HG03139 (cell line): ENCODE measurements at regions not wholly inside any gene's neighbourhood (a gene's known extent, or its start where the extent isn't known, plus 50 kb on each side); places are given as distances from the start of the nearest gene placed in this dataset.

Experiments
- ATAC-seq: cut with Tn5 transposase; IDR thresholded peaks from one replicate; pipeline ENCODE4 v1.9.1; 2021; ENCODE audit not compliant: unreplicated experiment

DNA sequence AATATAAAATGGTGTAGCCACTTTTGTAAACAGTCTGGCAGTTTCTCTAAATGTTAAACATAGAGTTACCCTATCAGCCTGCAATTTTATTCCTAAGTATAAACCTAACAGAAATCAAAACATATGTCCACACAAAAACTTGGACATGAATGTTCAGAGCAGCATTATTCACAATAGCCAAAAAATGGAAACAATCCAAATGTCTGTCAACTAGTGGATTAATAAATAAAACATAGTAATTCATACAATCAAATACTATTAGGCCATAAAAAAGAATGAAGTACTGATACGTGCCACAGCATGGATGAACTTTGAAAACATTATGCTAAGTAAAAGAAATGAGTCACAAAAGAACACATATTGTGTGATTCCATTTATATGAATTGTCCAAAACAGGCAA, 196.5 kb downstream of the NUAK1 start:
- ATAC-seq, result no peak

DNA sequence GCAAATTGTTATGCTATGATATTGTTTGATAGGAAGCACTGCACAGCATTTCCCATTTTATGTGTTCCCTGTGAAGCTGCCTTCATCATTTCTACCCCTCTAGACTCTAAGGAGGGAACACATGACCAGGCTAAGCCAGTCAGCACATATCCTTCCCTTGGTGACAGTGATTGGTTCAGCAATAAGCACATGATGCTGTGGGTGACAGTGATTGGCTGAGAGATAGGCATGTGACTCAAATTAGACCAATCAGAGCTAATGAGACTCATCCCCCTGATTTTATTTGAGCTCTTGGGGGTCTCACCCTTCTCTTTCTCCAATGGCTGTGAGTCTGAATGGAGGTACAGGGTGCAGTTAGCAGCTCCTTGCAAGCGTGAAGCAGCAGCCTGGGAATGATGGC, 195.2 kb downstream of the NUAK1 start:
- ATAC-seq, result no peak

DNA sequence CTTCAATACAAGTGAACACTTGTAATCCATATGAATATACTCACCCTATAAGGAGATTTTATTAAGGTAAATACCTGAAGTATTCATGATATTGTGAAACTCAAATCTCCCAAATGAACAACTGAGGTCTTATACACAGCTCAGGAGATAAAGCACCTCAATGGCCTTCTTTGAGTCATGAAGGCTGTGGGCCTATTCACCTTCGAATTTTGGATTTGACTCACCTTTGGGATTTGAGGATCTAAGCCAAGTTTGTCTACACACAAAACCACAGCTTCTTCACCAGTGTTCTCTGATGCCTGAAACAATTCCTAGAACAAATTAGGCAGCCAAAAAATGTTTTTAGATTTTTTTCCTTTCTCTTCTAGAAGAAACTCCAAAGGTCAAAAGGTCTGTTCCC, 194.1 kb downstream of the NUAK1 start:
- no peak for ATAC-seq

DNA sequence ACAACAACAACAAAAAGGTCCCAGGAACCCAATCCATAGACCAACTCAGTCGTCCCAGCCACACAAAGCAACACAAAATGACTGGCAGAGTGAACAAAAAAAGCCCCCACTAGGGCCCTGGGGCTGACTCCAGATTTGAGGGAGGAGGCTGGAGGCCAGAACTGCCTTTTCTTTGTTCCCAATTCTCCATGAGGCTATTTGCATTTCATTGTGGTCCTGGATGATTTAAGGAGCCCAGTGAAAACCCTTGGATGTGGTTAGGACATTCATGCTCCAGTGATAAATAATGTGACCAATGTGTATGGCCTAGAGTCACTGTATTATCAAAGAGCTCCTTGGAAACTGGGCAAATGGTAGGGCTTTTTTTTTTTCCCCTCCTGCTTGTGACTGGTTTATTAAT, 192.9 kb downstream of the NUAK1 start:
- ATAC-seq, result no peak

DNA sequence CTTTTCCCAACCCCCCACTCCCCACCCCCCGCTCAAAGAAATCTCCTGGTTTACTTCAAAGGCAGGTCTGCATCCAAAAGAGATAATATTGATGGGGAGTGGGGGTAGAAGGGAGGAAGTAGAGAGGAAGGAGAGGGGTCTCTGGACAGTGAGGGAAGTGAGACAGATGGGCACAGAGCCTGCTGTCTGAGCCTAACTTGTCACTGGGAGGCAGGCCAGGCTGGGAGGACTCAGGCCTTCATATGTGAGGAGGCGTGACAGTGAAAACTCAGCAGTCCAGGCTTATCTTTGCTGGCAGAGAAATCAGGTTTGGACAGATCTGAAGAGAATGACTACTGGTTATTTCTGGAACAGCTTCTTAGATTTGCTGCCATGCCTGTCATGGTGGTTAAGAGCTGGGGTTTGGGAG, 192.3 kb downstream of the NUAK1 start:
- ATAC-seq, result no peak

DNA sequence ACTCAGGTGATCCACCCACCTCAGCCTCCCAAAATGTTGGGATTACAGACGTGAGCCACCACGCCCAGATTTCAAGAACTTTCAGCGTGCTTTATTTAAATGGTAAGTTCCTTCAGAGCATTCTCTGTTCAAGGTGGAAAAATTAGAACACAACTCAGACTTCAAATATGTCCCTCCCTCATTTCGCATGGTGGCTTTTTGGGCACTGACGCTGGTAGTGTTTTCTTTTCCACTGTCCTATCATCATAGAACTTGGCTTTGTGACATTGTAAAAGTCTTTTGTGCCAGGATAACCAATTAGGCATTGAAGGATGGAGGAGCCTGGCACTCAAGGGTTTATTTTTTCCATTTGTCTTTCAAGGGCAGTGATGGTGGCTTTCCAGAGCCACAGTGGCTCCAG, 190.8 kb downstream of the NUAK1 start:
- no peak for ATAC-seq

DNA sequence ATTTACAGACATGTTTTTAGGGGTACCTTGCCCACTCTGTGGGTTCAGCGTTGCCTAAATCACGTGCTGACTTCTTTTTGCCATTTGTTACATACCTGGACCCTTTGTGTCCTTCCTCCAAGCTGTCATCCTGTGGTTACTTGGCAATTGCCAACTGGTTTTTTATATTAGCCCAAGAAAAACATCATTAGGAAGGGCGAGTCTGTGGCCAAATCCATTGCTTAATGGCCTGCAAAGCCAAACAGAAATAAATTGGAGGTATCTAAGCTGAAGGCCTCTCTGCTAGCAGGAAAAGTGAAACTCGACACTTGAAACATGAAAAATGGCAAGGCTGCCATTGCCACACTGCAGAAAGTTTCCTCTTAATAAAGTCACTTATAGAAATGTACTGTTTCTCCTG, 190.4 kb downstream of the NUAK1 start:
- no peak for ATAC-seq

DNA sequence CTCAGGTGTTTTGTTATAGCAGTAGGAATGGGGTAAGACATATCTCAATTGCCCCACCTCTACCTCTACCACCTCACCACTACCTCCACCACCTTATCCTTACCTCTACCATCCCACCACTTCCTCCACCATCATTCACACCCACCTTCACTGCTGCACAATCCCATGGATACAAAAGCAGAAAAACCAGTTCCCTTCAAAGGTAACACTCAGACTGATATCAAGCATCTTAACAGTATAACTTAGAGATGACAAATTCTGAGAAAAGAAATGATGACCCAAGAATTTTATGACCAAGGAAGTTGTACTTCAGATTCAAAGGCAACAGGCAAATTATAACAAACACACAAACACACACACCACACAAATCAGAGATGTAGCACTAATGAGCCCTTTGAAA, 189.4 kb downstream of the NUAK1 start:
- no peak for ATAC-seq

DNA sequence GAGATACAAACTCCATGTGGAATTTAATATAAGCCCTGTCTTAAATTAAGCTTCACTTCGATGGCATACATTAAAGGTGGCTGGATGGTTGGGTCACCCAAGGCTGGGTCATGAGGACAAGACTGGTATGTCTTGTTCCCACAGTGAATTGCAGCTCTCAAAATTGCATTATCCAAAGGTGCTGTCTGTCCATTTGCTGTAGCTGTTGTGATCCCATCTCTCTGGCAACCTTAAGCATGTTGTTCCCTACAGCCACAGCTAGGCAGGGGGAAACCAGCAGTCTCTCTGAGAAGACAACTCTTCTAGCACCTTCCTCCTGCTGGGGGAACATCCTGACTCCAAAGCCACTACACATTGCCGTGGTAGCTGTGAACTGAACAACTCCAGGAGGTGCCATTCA, 187.0 kb downstream of the NUAK1 start:
- no peak for ATAC-seq

DNA sequence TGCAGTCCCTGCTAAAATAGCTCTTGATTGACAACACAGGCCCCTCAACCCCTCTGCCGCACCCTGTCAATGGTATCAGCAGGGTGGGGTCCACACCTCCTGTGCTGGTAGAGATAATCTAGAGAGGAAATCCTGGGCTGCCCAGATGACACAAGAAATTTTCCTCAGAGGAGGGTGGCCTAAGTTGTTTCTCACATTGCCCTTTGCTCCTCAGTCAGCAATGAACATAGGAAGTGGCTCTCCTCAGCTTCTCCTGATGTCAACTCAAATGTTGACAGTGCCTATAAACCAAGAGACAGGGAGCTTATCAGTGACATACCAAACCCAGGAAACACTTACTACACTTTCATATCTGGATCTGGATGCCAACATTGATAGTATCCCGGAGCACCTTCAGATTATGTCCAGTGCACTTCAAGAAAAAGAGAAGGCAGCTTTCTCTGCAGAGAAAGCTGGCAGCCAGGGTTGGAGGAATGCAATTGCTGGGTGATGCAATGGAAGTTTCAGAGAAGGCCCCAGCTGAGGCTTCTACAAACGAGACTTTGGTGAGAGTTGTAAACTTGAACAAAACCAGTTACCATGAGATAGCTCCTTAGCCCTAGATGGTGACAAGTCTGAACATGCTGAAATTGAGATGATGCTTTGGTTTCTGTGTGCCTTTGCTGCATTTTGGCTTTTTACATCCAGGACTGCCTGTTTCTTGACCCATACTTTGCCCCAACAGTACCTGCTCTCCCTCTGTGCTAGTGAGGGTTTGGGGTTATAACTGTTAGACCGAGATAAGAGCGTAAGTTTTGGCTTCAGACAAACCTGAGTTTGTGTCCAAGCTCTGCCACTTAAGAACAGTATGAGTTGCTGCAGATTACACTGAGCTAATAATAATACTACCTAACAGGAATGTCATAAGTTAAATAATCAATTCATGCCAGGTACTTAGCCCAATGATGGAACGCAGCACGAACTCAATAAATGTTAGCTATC, 183.5 kb downstream of the NUAK1 start:
- no peak for ATAC-seq

DNA sequence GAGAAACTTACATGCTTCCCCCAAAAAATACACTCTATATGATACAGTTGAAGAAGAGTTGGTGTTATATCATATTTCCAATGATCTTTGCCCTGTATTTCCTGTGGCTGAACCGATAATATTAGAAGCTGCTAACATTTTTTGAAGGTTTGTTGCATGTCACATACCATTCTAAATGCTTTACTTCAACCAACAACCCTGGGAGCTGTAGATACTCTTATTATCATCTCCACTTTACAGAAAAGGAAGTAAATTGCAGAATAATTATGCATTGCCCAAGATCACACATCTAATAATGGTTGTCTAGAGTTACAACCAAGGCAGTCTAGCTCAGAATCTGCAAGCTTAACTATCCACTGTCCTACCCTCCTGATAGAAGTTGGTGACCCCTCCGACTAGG, 182.8 kb downstream of the NUAK1 start:
- ATAC-seq, result no peak

DNA sequence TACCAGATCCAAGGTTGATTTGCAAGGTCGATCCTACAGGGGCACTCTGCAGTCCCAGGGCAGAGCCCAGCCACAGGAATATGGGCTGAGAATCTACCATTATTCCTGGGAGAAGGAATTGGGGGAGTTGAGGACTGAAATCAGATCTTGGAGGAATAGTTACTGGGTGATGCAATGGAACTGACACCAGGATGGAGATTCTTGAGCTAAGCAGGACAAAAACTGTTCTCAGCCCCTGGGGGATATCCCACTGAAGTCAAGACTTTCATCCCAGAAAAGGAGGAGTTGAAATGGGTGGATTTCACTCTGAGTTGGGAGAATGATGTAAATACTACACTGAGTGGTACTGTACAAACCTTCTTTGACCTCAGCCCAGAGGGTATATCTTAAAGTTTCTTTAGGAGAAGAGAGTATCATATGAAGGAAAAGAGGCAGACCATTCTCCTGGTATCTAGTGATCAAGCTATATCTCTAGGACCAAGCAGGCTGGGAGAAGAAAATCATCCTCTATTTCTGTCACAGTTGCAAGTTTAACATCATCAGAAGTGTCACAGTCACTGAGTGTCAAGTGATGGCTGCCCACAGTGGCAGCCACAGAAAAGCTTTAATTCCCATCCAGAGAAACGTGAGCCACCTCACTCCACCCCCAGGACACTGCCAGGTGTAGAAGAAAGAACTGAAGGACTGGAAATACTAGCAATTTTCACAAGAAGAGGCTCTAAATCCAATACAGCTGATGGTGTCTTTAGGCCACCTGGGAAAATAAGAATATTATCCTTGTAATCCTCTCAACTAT, 181.9 kb downstream of the NUAK1 start:
- no peak for ATAC-seq

DNA sequence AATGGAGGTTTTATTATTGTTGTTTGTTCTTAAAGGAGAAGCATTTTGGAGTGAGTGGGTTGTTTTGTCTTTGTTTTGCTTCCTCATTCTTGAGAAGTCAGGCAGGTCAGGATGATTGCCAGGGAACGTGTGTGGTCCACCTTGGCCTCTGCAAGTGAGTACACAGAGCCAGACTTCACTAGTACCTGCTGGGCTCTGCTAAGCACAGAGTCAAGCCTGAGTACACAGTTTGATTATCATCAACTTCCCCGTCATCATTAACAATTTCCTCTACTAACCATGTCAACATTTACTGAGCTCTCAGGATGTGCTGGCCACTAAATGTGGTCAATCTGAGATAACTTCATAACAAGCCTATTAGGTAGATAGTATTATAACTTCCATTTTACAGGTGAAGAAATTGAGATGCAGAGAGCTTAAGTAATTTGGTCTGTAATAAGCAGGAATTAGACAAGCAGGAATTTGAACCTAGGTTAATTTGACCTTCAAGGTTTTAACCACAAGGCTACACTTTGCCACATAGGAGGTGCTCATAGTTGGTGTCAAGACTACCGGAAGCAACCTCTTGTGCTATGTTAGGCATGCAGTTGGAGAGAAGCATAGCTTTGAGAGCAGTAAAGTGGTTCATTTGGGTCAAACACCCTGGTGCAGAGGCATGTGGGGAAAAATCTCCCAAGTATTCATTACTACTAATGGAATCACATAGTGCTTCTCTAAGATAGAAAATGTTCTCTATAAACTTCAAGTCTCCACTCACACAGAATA, 178.3 kb downstream of the NUAK1 start:
- no peak for ATAC-seq

DNA sequence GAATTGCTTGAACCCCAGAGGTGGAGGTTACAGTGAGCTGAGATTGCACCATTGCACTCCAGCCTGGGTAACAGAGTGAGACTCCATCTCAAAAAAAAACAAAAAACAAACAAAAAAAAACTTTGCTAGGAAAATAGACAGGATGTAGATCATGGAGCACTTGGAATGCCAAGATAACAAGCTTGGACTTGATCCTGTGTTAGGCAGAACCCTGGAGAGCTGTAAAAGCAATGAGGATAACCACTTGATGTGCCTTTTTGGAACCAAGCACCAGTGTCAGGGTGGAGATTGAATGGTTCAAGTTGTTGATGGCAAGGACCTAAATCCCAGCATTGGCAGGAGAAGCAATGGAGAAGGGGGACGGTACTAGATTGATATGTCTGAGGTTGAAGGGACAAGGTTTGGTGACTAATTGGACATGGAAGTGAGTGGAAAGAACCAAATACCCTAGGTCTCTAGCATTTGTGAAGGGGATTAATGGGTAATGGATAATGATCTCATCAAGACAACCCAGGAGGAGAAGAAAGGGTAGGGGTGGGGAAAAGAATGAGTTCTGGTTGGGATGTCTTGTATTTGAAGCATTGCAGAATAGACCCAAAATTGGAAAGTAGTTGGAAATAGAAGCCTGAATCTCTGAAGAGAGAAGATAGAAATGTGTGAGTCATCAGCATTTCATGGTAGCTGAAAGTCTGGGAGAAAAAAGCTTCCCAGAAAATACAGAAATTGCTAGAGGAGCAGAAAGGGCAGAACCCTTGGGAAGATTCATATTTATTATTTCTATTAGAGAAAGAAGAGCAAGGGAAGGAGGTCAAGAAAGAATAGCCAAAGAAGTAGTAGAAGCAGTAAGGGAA, 176.7 kb downstream of the NUAK1 start:
- ATAC-seq, result no peak

DNA sequence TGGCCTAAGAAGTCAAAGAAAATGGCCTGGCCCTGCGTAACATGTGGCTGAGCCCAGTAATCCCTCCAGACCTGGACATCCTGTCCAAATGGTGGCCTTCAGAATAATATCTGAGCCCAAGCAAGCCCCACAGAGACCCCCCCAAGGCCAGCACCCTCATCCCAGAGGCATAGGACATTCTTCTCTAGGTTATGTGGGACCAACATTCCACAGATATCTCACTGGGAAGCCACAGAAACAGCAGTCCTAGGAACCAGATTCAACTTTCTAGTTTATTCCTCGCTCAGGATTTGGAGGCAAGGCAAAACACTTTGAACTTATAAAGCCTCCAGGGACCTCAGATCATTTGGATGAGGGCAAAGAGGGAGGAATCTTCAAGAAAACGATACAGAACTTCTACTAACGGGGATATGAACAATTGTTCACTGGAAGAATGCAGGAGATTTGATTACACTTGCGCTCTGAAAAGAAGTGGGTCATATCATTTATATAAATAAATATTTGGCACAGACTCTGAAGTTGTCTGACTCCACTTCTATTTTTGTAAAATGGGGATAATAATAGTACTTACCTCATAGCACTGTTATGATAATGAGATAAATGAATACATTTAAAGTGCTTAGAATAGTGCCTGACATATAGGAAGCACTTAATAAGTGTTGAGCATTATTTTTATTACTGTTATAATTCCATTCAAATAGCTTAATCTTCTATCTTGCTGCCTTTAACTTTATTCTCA, 171.5 kb downstream of the NUAK1 start:
- ATAC-seq, result no peak

DNA sequence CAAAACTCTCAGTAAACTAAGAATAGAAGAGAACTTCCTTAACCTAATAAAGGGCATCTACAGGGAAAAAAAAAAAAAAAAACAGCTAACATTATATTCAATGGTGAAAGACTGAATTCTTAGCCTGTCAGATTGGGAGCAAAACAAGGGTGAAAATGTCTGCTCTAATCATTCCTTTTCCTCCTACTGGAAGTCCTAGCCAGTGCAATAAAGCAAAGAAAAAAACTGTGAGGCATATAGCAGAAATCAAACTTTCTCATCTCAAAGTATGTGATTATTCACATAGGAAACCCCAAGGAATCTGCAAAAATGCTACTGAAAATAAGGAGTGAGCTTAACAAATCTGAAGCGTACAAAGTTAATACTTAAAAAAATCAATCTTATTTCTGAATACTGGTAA, 170.7 kb downstream of the NUAK1 start:
- ATAC-seq, result no peak

DNA sequence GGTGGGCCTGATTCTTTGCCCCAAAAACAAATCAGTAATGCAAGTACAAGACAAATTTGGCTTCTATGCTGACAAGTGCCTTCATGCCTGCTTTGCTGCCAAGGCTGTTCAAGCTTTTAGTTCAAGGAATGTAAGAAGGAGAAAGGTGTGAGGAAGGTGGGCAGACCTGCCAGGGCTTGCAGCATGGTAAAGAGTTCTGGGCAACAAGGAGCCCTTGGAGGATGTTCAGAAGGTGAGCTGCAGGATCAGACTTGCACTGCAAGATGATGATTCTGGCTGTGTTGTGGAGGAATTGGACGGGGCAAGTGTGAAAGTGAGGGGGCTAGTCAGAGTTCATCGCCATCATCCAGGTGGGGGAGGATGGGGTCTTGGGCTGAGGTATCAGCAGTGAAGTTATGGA, 167.9 kb downstream of the NUAK1 start:
- ATAC-seq, result no peak

DNA sequence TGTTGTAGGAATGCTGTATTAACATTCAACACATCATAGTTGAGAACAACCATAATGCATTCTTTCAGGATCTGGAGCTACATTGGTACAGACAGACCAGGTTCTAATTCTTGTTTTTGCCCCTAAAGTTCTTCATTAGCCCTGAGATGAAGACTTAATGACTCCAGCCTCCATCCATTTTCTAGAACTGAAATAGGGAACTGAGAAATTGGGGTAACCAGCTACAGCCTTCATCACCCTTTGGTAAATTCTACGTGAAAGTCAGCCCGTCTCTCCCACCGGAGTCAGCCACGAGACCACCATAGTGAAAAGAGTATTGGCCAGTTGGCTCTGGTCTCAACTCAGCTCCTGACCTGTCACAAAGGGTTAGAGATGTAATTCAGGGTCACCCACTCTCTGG, 164.0 kb downstream of the NUAK1 start:
- no peak for ATAC-seq

DNA sequence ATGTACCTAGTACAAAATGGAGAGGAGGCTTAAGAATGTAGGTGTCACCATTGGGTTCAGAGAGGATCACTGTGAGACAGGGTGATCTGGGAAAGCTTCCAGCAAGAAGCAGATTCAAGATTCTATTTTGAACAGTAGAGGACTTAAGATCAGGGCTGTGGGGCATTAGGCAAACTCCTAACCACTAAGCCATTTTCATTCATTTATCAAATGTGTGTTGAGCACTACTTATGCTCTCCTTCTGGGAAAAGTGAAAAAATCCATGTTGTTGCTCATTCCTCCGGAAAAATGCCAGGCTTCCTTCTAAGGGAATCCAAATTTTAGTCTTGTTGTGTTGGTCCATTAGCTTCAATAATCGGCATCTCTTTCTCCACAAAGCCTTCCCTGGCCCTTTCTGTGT, 163.4 kb downstream of the NUAK1 start:
- no peak for ATAC-seq

DNA sequence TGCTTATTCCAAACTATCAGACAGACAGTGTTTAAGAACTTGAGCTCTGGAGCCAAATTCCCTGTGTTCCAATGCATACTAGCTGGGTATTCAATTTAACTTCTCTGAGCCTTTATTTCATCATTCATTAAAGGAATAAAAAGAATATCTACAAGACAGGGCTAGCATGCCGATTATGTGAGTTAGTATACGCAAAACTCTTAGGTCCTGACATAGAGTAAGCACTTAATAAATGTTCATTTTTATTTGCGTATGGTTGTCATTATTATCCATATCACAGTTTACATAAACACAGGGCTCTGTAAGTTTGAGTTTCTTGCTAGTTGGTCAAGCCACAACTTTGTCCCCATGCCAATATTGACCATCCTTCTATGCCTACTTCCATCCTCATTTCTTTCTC, 161.5 kb downstream of the NUAK1 start:
- no peak for ATAC-seq
